ENCODE measurements at regions not wholly inside any gene's neighbourhood (a gene's known extent, or its start where the extent isn't known, plus 50 kb on each side); places are given as distances from the start of the nearest gene placed in this dataset.

DNA sequence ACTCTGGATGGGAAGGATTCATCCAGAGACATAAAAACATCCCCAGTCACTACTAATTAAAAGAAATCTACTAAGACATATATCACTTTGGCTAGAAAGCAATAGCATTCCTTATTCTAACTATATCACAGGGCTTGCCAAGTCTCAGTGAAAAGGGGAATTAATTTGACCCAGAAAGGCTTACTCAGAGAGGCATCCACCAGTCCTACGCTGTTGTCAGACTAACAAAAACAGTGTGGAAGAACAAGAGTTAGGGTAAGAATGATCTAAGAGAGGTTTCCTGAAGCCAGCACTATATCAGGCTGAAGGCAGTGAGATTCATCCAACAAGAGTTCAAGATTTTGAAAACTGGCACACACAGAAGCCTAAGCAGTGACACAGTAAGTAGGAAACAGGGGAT lies 126.1 kb downstream of the GDAP2 start:
- DNase-seq (ENCODE audit: low read depth) = no peak

DNA sequence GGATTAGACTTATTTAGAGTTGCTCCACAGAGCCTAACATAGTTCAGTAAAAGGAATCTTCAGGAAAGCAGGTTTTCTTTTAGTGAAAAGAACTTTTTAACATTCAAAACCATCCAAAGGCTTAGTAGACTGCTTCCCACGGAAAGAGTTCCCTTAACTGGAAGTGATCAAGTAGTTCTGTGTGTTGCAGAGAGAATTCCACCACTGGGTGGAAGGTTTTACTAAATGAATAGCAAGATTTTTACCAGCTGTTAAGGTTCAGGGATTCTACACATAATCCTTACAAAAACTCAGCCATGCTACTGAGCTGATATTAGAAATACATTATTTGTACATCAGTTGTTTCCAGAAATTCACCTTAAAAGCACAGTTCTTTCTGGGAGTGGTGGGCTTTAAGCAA lies 119.7 kb downstream of the GDAP2 start:
- DNase-seq (ENCODE audit: low read depth) = no peak

DNA sequence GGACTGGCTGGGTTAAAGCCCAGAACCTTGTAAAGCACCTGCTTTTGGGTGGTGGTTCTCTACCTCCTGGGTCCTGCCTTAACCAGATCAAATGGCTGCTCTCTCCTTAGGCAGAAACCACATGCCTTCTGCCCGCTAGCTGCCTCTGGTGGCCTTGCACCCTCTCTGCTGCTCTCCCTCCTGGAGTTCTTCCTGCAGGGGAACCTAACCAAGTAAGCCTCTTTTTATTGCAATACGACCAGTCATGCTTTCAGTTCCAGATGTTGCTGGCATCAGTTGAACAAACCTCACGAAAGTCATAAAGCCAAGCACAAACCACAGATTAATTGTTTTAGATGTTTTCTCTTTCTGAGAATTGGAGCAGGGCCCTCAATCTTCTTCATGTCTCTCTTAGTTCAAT lies 118.9 kb downstream of the GDAP2 start:
- no peak for DNase-seq (ENCODE audit: low read depth)

DNA sequence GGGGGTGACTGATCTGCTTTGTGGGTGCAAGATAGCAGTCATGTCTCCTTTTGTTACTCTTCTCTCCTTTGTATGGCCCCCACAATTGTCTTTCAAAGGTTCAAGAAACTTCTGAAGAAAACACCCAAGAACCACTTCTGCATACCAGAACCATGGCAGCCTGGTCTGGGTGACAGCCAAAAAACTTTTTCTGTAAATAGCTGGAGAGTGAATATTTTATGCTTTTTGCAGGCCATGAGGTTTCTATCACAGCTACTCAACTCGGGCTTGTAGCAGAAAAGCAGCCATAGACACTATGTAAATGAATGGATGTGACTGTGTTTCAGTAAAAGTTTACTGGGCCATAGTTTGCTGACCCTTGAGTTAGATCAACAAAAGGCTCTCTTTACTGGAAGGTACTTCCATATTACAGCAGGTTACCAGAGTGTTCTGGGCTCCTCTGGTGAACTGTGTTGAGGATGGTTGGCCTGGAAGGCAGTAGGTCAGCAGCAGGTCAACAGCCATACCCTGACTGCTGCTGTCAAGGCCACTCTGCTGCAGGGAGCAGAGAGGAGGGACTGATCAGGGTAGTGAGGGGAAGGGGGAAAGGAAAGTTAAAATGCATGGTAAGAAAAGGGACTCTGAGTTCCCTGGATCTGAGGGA lies 116.4 kb downstream of the GDAP2 start:
- DNase-seq (ENCODE audit: low read depth) = no peak

Measured in stimulated activated CD8-positive, alpha-beta memory T cell treated with anti-CD3 and anti-CD28 coated beads, Interleukin-7, amount 100 ng/mL, for 24 hours (primary cell).